Ovary (tissue), 3 donors: ENCODE measurements at regions not wholly inside any gene's neighbourhood (a gene's known extent, or its start where the extent isn't known, plus 50 kb on each side); places are given as distances from the start of the nearest gene placed in this dataset.

ENCODE experiments used
- EP300 ChIP-seq: sonication (generic); formaldehyde crosslinking; IDR thresholded peaks from one replicate; pipeline ENCODE4 v1.6.1; 2017; ENCODE audit warnings: antibody characterized with exemption
- POLR2A ChIP-seq: fragments of 450-650 bp; IDR thresholded peaks from one replicate; pipeline ENCODE4 v1.6.1; 2017; ENCODE audit warnings: antibody characterized with exemption, mild to moderate bottlenecking, moderate library complexity
- TF ChIP-seq, protein P1 (sequence below), 3 donors: fragments of 450-650 bp in 2 of 3; fragments of 200-600 bp in 1 of 3; IDR thresholded peaks; one replicate each; pipeline versions ENCODE4 v1.5.1 to v1.8.0; 2016 to 2022; ENCODE audit warnings: antibody characterized with exemption in 3 of 3, mild to moderate bottlenecking in 1 of 3
- donor health status: DM: no; HTN: no; CAD: no.

- TF ChIP-seq, protein P1, sequence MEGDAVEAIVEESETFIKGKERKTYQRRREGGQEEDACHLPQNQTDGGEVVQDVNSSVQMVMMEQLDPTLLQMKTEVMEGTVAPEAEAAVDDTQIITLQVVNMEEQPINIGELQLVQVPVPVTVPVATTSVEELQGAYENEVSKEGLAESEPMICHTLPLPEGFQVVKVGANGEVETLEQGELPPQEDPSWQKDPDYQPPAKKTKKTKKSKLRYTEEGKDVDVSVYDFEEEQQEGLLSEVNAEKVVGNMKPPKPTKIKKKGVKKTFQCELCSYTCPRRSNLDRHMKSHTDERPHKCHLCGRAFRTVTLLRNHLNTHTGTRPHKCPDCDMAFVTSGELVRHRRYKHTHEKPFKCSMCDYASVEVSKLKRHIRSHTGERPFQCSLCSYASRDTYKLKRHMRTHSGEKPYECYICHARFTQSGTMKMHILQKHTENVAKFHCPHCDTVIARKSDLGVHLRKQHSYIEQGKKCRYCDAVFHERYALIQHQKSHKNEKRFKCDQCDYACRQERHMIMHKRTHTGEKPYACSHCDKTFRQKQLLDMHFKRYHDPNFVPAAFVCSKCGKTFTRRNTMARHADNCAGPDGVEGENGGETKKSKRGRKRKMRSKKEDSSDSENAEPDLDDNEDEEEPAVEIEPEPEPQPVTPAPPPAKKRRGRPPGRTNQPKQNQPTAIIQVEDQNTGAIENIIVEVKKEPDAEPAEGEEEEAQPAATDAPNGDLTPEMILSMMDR (IDR thresholded peaks at IDR 0.05): no peak
- no peak for TF ChIP-seq POLR2A
- no peak for TF ChIP-seq EP300
Observed at GRCh38 chr3:132218817-132219755, 98.1 kb upstream of the ACP3 start.
